Esophagus squamous epithelium (tissue), 5 donors: ENCODE measurements at regions not wholly inside any gene's neighbourhood (a gene's known extent, or its start where the extent isn't known, plus 50 kb on each side); places are given as distances from the start of the nearest gene placed in this dataset.

ENCODE experiments used
- DNase-seq: peaks from one replicate; lab custom pipeline; 2025; lab: John Stamatoyannopoulos, UW
- H3K27ac ChIP-seq, 4 donors: fragments of 200-600 bp; sonication (generic); one replicate each; pipeline ENCODE4 v1.5.1; 2016 to 2019; ENCODE audit warnings: mild to moderate bottlenecking in 1 of 4
- H3K27me3 ChIP-seq, 4 donors: fragments of 200-600 bp; sonication (generic); 1 replicate in 3 of 4; 2 replicates in 1 of 4; pipeline versions ENCODE4 v1.5.1 to v1.6.0; 2017 to 2021; ENCODE audit warnings: antibody characterized with exemption in 1 of 4
- H3K36me3 ChIP-seq, 3 donors: fragments of 200-600 bp; sonication (generic); one replicate each; pipeline ENCODE4 v1.5.1; 2016 to 2019
- H3K4me1 ChIP-seq, 3 donors: fragments of 200-600 bp; sonication (generic); one replicate each; pipeline ENCODE4 v1.5.1; 2017 to 2019
- H3K4me3 ChIP-seq, 4 donors: fragments of 200-600 bp; sonication (generic); 1 replicate in 3 of 4; 2 replicates in 1 of 4; pipeline ENCODE4 v1.5.1; 2016 to 2019; ENCODE audit warnings: mild to moderate bottlenecking in 2 of 4, moderate library complexity in 1 of 4
- H3K9me3 ChIP-seq, 3 donors: fragments of 200-600 bp; sonication (generic); one replicate each; pipeline ENCODE4 v1.5.1; 2016 to 2019
- CTCF ChIP-seq, 6 experiments: fragments of 450-650 bp in 4 of 6; fragments of 200-600 bp in 2 of 6; sonication (generic) in 2 of 6; IDR thresholded peaks; one replicate each; pipeline ENCODE4 v1.5.1; 2016 to 2019; ENCODE audit warnings: antibody characterized with exemption in 6 of 6, mild to moderate bottlenecking in 4 of 6, moderate library complexity in 4 of 6
- POLR2A ChIP-seq, 4 donors: fragments of 450-650 bp; IDR thresholded peaks; one replicate each; pipeline ENCODE4 v1.6.1; 2017; ENCODE audit warnings: antibody characterized with exemption in 4 of 4, mild to moderate bottlenecking in 4 of 4, moderate library complexity in 3 of 4
- WGBS, 2 donors: methylation state at CpG; one replicate each; pipeline ENCODE4 v1.1.5; 2018; 5-methylcytosine and 5-hydroxymethylcytosine counted together
- intact Hi-C: fragments of 100-400 bp; cut with DNase I; formaldehyde crosslinking; loops from one replicate; pipeline ENCODE4 v1.15.0; 2022
- donor health status: DM: yes; HTN: yes; CAD: no.

- TF ChIP-seq POLR2A (IDR thresholded peaks at IDR 0.05) (no peak), CTCF (IDR thresholded peaks at IDR 0.05) (no peak)
- H3K27ac ChIP-seq, result no peak overlapping the region
- no peaks in the 10 kb centered on the region for H3K9me3 ChIP-seq
- H3K4me3 ChIP-seq, result no peak overlapping the region
- H3K4me1 ChIP-seq, result no peaks in the 10 kb centered on the region
- peaks cover 0 to 14% (median 0%) of the 10 kb centered on the region in 4 donors for H3K27me3 ChIP-seq
- intact Hi-C loops, result no loop called here
- 42 to 43% methylated on average over 9 to 10 of the region's 10 CpGs for whole genome bisulfite sequencing, 2 donors
- H3K36me3 ChIP-seq, result no peaks in the 10 kb centered on the region
- DNase-seq, result no peak
Observed at GRCh38 chr18:78730546-78730945, 249.1 kb upstream of the SALL3 start.

- intact Hi-C loops, result no loop called here
- TF ChIP-seq POLR2A (IDR thresholded peaks at IDR 0.05), result no peak
- no peak for TF ChIP-seq CTCF (IDR thresholded peaks at IDR 0.05)
- no peaks in the 10 kb centered on the region for H3K9me3 ChIP-seq
- no peak overlapping the region for H3K4me3 ChIP-seq
- no peak overlapping the region for H3K27ac ChIP-seq
- H3K4me1 ChIP-seq, result no peaks in the 10 kb centered on the region
- DNase-seq, result no peak
- WGBS, 2 donors, result 67 to 74% methylated on average over 7 to 20 of the region's 20 CpGs
- peaks cover 0 to 14% (median 0%) of the 10 kb centered on the region in 4 donors for H3K27me3 ChIP-seq
- H3K36me3 ChIP-seq, result no peaks in the 10 kb centered on the region
Observed at GRCh38 chr18:78731016-78731397, 248.6 kb upstream of the SALL3 start.

- Histone ChIP-seq H3K27ac (no peak overlapping the region), H3K4me3 (no peak overlapping the region), H3K36me3 (no peaks in the 10 kb centered on the region), H3K27me3 (peaks cover 0 to 11% (median 0%) of the 10 kb centered on the region in 4 donors), H3K9me3 (no peaks in the 10 kb centered on the region), H3K4me1 (no peaks in the 10 kb centered on the region)
- TF ChIP-seq CTCF (IDR thresholded peaks at IDR 0.05), result no peak
- no peak for TF ChIP-seq POLR2A (IDR thresholded peaks at IDR 0.05)
- WGBS, 2 donors, result 68 to 72% methylated on average over 5 to 7 of the region's 18 CpGs
- intact Hi-C loops, result no loop called here
- no peak for DNase-seq
Observed at GRCh38 chr18:78731398-78732032, 248.1 kb upstream of the SALL3 start.

GRCh38 chr18:78732273-78733210 lies 247.1 kb upstream of the SALL3 start:
- intact Hi-C loops, result no loop called here
- no peak for DNase-seq
- TF ChIP-seq CTCF (IDR thresholded peaks at IDR 0.05) (no peak), POLR2A (IDR thresholded peaks at IDR 0.05) (no peak)
- Histone ChIP-seq H3K9me3 (no peaks in the 10 kb centered on the region), H3K36me3 (no peaks in the 10 kb centered on the region), H3K27me3 (peaks cover 0 to 11% (median 0%) of the 10 kb centered on the region in 4 donors), H3K27ac (no peak overlapping the region), H3K4me3 (no peak overlapping the region), H3K4me1 (no peaks in the 10 kb centered on the region)
- 61 to 80% methylated on average over 6 to 9 of the region's 14 CpGs for WGBS, 2 donors
